Endothelial cell of umbilical vein (primary cell): ENCODE measurements at regions not wholly inside any gene's neighbourhood (a gene's known extent, or its start where the extent isn't known, plus 50 kb on each side); places are given as distances from the start of the nearest gene placed in this dataset.

ENCODE experiments used
- BruUV-seq: library from RNA; stranded (reverse); fragments of 400-500 nt; replicated peaks from 2 replicates; lab custom pipeline; 2021; lab: Mats Ljungman, UMichigan
- CTCF ChIA-PET: fragments of 300-600, 350-600 bp; sonication (Branson Sonifier 250); formaldehyde crosslinking; loops from one replicate; lab custom pipeline; 2021; ENCODE audit warnings: antibody characterized with exemption, inconsistent platforms; lab: Charles Lee
- POLR2A ChIA-PET: fragments of 300-600, 350-600 bp; sonication (Branson Sonifier 250); formaldehyde crosslinking; loops from one replicate; lab custom pipeline; 2021; ENCODE audit warnings: antibody characterized with exemption, inconsistent platforms; lab: Charles Lee
- DNase-seq: peaks from one replicate; pipeline ENCODE4 v3.0.0-alpha.2; 2011; ENCODE audit warnings: low read depth, low spot score
- FAIRE-seq: peaks from 2 replicates; lab custom pipeline; 2011; peaks lifted over from hg19 to GRCh38; lab: Jason Lieb, UNC
- H2AFZ ChIP-seq: 2 replicates; pipeline ENCODE4 v1.6.0; 2012; ENCODE audit warnings: low read depth, low read length, control low read depth, inconsistent platforms
- H3K27ac ChIP-seq: 2 replicates; pipeline ENCODE4 v1.5.1; 2011; ENCODE audit warnings: low read depth, mild to moderate bottlenecking, control low read depth, low read length, moderate library complexity; ENCODE audit not compliant: insufficient read depth
- H3K27me3 ChIP-seq, 2 experiments: 2 replicates each; pipeline versions ENCODE4 v1.6.0 to v1.6.1; 2011; ENCODE audit warnings: low read length in 2 of 2, mixed read lengths in 1 of 2; ENCODE audit not compliant: control insufficient read depth in 2 of 2, insufficient read depth in 2 of 2
- H3K36me3 ChIP-seq, 2 experiments: 2 replicates in 1 of 2; 3 replicates in 1 of 2; pipeline ENCODE4 v1.5.1; 2011; ENCODE audit warnings: low read length in 2 of 2, mild to moderate bottlenecking in 1 of 2, moderate library complexity in 1 of 2; ENCODE audit not compliant: control insufficient read depth in 2 of 2, insufficient read depth in 2 of 2; ENCODE audit errors: extremely low read depth in 1 of 2
- H3K4me1 ChIP-seq: 3 replicates; pipeline ENCODE4 v1.5.1; 2011; ENCODE audit warnings: mild to moderate bottlenecking, low read length; ENCODE audit not compliant: control insufficient read depth, insufficient read depth; ENCODE audit errors: extremely low read depth
- H3K4me2 ChIP-seq: 2 replicates; pipeline ENCODE4 v1.6.1; 2011; ENCODE audit warnings: low read length, control low read depth, mixed read lengths; ENCODE audit not compliant: insufficient read depth
- H3K4me3 ChIP-seq, 3 experiments: fragments of 200-600 bp in 1 of 3; sonication (generic), shearing (Covaris generic) in 1 of 3; replicated peaks in 1 of 3; 2 replicates each; pipeline ENCODE4 v1.5.1; 2011 to 2016; ENCODE audit warnings: control low read depth in 3 of 3, low read length in 3 of 3, mild to moderate bottlenecking in 2 of 3, inconsistent platforms in 1 of 3, low read depth in 1 of 3, moderate library complexity in 1 of 3; ENCODE audit not compliant: insufficient read depth in 1 of 3
- H3K79me2 ChIP-seq: 2 replicates; pipeline ENCODE4 v1.6.0; 2012; ENCODE audit warnings: low read length, inconsistent platforms; ENCODE audit not compliant: control insufficient read depth, insufficient read depth
- H3K9ac ChIP-seq: replicated peaks from 2 replicates; pipeline ENCODE3; 2011; ENCODE audit warnings: low read length, control low read depth; ENCODE audit not compliant: insufficient read depth; ENCODE audit errors: extremely low read depth
- H3K9me1 ChIP-seq: replicated peaks from 3 replicates; pipeline ENCODE4 v1.6.0; 2011; ENCODE audit warnings: mild to moderate bottlenecking, low read length; ENCODE audit not compliant: control insufficient read depth, insufficient read depth; ENCODE audit errors: extremely low read depth
- H3K9me3 ChIP-seq: replicated peaks from 2 replicates; pipeline ENCODE4 v1.5.1; 2012; ENCODE audit warnings: low read length, inconsistent platforms; ENCODE audit not compliant: control insufficient read depth, insufficient read depth
- H4K20me1 ChIP-seq: replicated peaks from 2 replicates; pipeline ENCODE3; 2011; ENCODE audit warnings: mild to moderate bottlenecking, low read length; ENCODE audit not compliant: control insufficient read depth, insufficient read depth; ENCODE audit errors: extremely low read depth
- EZH2 ChIP-seq: IDR thresholded peaks from 2 replicates; pipeline ENCODE4 v1.6.1; 2012; ENCODE audit warnings: borderline replicate concordance, low read depth, mild to moderate bottlenecking, moderate library complexity, low read length, inconsistent platforms; ENCODE audit not compliant: severe bottlenecking
- FOS ChIP-seq: IDR thresholded peaks from 2 replicates; pipeline ENCODE4 v1.6.1; 2011; ENCODE audit warnings: mild to moderate bottlenecking, low read length, moderate library complexity, borderline replicate concordance; ENCODE audit not compliant: insufficient read depth
- GATA2 ChIP-seq: IDR thresholded peaks from 2 replicates; pipeline ENCODE4 v1.7.0; 2011; ENCODE audit warnings: low read depth, mild to moderate bottlenecking, moderate library complexity, mixed read lengths, low read length; ENCODE audit not compliant: insufficient read length, insufficient read depth
- JUN ChIP-seq: IDR thresholded peaks from 2 replicates; pipeline ENCODE4 v1.6.1; 2011; ENCODE audit warnings: borderline replicate concordance, low read depth; ENCODE audit not compliant: insufficient read length, insufficient read depth
- MYC ChIP-seq: IDR thresholded peaks from one replicate; pipeline ENCODE4 v1.6.1; 2011; ENCODE audit warnings: mild to moderate bottlenecking, low read depth, low read length
- POLR2A ChIP-seq: IDR thresholded peaks from 2 replicates; pipeline ENCODE4 v1.6.1; 2012; ENCODE audit warnings: low read depth, mild to moderate bottlenecking, control low read depth, low read length
- POLR2AphosphoS5 ChIP-seq: IDR thresholded peaks from 2 replicates; pipeline ENCODE4 v1.6.1; 2012; ENCODE audit warnings: low read depth, mild to moderate bottlenecking, control low read depth, low read length, moderate library complexity; ENCODE audit not compliant: insufficient read depth
- dilution Hi-C: fragments of 300-500 bp; cut with MboI; formaldehyde crosslinking; loops from one replicate; pipeline ENCODE4 v1.15.0; 2019; ENCODE audit warnings: low sequenced_read_pairs; ENCODE audit not compliant: extremely low pct_ligation_motif_present
- intact Hi-C: fragments of 100-400 bp; cut with micrococcal nuclease; formaldehyde crosslinking; loops from one replicate; pipeline ENCODE4 v1.10.0; 2022
- TF ChIP-seq, protein P1 (sequence below), 2 donors: IDR thresholded peaks; 1 replicate in 1 of 2; 2 replicates in 1 of 2; pipeline ENCODE4 v1.5.1; 2011; ENCODE audit warnings: low read length in 2 of 2, mild to moderate bottlenecking in 2 of 2, moderate library complexity in 2 of 2, control low read depth in 1 of 2, inconsistent platforms in 1 of 2, low read depth in 1 of 2; ENCODE audit not compliant: insufficient read depth in 1 of 2; ENCODE audit errors: extremely low read depth in 1 of 2
- TF ChIP-seq, protein P2 (sequence below): IDR thresholded peaks from 2 replicates; pipeline ENCODE4 v1.6.1; 2011; ENCODE audit not compliant: insufficient read depth, insufficient read length

- POLR2A ChIA-PET = no interaction called here
- Histone ChIP-seq H3K4me2 (no peak overlapping the region), H3K4me3 (no peak overlapping the region), H3K79me2 (no peaks in the 10 kb centered on the region), H4K20me1 (no peaks in the 10 kb centered on the region), H3K9me1 (no peaks in the 10 kb centered on the region), H3K9ac (no peak overlapping the region), H3K9me3 (no peaks in the 10 kb centered on the region), H3K36me3 (no peaks in the 10 kb centered on the region), H2AFZ (no peak overlapping the region), H3K27ac (no peak overlapping the region), H3K27me3 (no peaks in the 10 kb centered on the region), H3K4me1 (no peaks in the 10 kb centered on the region)
- intact Hi-C loops = no loop called here
- TF ChIP-seq EZH2 (no peak), JUN (no peak), MYC (no peak), POLR2AphosphoS5 (no peak), POLR2A (no peak), FOS (no peak), GATA2 (no peak)
- TF ChIP-seq, protein P1, sequence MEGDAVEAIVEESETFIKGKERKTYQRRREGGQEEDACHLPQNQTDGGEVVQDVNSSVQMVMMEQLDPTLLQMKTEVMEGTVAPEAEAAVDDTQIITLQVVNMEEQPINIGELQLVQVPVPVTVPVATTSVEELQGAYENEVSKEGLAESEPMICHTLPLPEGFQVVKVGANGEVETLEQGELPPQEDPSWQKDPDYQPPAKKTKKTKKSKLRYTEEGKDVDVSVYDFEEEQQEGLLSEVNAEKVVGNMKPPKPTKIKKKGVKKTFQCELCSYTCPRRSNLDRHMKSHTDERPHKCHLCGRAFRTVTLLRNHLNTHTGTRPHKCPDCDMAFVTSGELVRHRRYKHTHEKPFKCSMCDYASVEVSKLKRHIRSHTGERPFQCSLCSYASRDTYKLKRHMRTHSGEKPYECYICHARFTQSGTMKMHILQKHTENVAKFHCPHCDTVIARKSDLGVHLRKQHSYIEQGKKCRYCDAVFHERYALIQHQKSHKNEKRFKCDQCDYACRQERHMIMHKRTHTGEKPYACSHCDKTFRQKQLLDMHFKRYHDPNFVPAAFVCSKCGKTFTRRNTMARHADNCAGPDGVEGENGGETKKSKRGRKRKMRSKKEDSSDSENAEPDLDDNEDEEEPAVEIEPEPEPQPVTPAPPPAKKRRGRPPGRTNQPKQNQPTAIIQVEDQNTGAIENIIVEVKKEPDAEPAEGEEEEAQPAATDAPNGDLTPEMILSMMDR (IDR thresholded peaks at IDR 0.05; ENCODE audit: extremely low read depth in 1 of 2, insufficient read depth in 1 of 2, low read depth in 1 of 2, low read length in 2 of 2) = no peak
- TF ChIP-seq, protein P2, sequence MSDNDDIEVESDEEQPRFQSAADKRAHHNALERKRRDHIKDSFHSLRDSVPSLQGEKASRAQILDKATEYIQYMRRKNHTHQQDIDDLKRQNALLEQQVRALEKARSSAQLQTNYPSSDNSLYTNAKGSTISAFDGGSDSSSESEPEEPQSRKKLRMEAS = no peak
- DNase-seq = no peak
- CTCF ChIA-PET = no interaction called here
- dilution Hi-C loops = no loop called here
- BruUV-seq = no TSS peak
- FAIRE-seq = no peak
These were observed 893.0 kb upstream of the CHAC2 start for GRCh38 chr2:52874466-52875106.
